Mucosa of descending colon (tissue), 3 donors: ENCODE measurements at regions not wholly inside any gene's neighbourhood (a gene's known extent, or its start where the extent isn't known, plus 50 kb on each side); places are given as distances from the start of the nearest gene placed in this dataset.

Source experiments
- ATAC-seq: fragments of 200-7000 bp; cut with Tn5 transposase; one replicate; pipeline ENCODE4 v1.9.1; 2020; ENCODE audit warnings: mild to moderate bottlenecking, moderate library complexity
- DNase-seq, 3 donors: peaks; one replicate each; pipeline ENCODE4 v3.0.0-alpha.2; 2020
- H3K36me3 ChIP-seq: fragments of 200-600 bp; one replicate; pipeline ENCODE4 v1.8.0; 2021; ENCODE audit warnings: low read depth, mild to moderate bottlenecking
- H3K4me1 ChIP-seq: fragments of 200-600 bp; one replicate; pipeline ENCODE4 v1.8.0; 2021; ENCODE audit warnings: low read depth, mild to moderate bottlenecking
- H3K4me3 ChIP-seq: fragments of 200-600 bp; one replicate; pipeline ENCODE4 v1.8.0; 2021; ENCODE audit warnings: mild to moderate bottlenecking
- H3K9me3 ChIP-seq: fragments of 200-600 bp; one replicate; pipeline ENCODE4 v1.8.0; 2021; ENCODE audit warnings: mild to moderate bottlenecking
- intact Hi-C, 2 donors: fragments of 100-400 bp; cut with DNase I in 1 of 2; cut with micrococcal nuclease in 1 of 2; formaldehyde crosslinking; loops; one replicate each; pipeline versions ENCODE4 v1.11.0 to v1.11.1; 2022; cut with DNase I, micrococcal nuclease
- TF ChIP-seq, protein P1 (sequence below): fragments of 200-600 bp; IDR thresholded peaks from one replicate; pipeline ENCODE4 v1.8.0; 2022; ENCODE audit warnings: antibody characterized with exemption, mild to moderate bottlenecking
- donor health status: DM: no; HTN: no; CAD: no; lungs with moderate emphysema.
- donor health status: DM: no; HTN: no; CAD: no.
- donor health status: DM: no; HTN: yes; CAD: no.

DNA sequence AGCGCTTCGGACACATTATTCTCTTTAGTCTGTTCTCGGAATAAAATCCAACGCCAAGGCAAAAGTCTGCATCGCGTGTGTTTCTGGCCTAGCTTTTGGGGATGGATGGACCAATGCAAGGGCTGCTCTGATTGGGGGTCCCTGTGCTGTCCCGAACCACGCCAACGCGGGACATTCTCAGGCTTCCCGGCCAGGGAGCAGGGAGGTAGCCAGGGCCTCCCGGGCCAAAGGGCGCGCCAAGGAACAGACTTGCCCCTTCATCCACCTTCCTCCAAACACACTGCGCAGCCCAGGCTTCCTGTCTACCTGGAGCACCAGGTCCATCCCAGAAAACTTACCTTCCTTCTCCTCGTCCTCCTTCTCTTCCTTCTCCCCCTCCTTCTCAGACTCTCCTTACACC is 113.0 kb upstream of the SELENOP start:
- TF ChIP-seq, protein P1, sequence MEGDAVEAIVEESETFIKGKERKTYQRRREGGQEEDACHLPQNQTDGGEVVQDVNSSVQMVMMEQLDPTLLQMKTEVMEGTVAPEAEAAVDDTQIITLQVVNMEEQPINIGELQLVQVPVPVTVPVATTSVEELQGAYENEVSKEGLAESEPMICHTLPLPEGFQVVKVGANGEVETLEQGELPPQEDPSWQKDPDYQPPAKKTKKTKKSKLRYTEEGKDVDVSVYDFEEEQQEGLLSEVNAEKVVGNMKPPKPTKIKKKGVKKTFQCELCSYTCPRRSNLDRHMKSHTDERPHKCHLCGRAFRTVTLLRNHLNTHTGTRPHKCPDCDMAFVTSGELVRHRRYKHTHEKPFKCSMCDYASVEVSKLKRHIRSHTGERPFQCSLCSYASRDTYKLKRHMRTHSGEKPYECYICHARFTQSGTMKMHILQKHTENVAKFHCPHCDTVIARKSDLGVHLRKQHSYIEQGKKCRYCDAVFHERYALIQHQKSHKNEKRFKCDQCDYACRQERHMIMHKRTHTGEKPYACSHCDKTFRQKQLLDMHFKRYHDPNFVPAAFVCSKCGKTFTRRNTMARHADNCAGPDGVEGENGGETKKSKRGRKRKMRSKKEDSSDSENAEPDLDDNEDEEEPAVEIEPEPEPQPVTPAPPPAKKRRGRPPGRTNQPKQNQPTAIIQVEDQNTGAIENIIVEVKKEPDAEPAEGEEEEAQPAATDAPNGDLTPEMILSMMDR = no peak
- Histone ChIP-seq H3K4me1 (no peaks in the 10 kb centered on the region), H3K4me3 (no peak overlapping the region), H3K9me3 (no peaks in the 10 kb centered on the region), H3K36me3 (no peaks in the 10 kb centered on the region)
- intact Hi-C loops = no loop called here
- no peak for DNase-seq
- ATAC-seq = no peak

DNA sequence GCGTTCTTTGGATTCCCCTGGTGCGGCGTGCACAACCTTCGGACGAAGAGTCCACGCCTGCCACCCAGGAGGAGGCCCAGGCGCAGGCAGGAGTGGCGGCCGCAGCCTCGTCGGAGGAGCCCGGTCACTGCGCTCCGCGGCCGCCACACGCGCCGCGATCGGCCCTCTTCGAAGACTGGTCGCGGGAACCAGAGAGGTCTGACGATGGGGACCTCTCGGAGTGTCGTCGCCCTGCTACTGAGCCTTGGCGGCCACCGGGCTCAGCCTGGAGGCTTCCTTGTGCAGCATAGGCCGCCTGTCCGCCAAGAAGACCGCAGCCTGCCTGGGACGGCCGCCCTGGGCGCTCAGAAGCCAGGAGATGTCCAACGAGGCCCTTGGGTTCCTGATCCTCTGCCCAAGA is 112.5 kb upstream of the SELENOP start:
- intact Hi-C loops = no loop called here
- Histone ChIP-seq H3K36me3 (no peaks in the 10 kb centered on the region), H3K4me1 (no peaks in the 10 kb centered on the region), H3K4me3 (no peak overlapping the region), H3K9me3 (no peaks in the 10 kb centered on the region)
- TF ChIP-seq, protein P1 = no peak
- ATAC-seq (no peak), DNase-seq (no peak)

DNA sequence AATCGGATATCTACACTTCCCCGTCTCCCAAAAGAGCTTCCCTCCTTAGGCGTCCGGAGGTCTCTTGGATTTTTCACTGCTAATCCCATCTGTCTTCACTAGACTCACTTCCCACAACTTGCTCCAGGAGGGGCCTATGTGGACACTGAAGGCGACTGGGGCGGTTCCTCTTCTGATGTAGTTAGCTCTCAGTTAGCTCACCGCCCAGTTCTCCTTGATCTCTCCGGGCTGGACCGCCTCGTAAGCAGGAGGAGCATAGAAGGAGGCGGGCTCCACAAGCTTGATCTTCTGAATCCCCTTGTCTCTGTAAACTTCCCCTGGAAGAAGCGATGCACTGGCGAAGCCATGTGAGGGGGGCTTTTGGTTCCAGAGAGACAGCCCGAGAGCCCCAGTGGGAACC is 112.0 kb upstream of the SELENOP start:
- Histone ChIP-seq H3K36me3 (no peaks in the 10 kb centered on the region), H3K9me3 (no peaks in the 10 kb centered on the region), H3K4me1 (no peaks in the 10 kb centered on the region), H3K4me3 (no peak overlapping the region)
- intact Hi-C loops = no loop called here
- ATAC-seq (no peak), DNase-seq (no peak)
- TF ChIP-seq, protein P1 = no peak

DNA sequence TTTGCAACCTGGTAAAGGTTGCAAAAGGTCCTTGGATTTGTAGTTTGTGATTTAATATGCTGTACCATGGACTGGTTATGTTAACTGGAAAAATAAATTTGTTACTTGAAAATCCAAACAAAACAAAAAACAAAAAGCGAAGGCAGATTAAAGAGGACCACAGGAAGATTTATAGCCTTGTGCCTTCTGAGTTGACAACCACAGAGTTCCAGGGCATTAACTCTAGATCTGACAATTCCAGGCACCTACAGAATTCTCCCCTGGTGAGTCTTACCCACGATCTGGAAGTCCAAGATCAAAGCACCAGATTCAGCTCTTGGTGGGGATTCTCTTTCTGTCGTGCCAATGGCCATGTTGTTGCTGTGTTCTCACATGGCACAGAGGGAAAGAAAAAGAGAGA is 107.9 kb upstream of the SELENOP start:
- intact Hi-C loops = no loop called here
- no peaks in the 10 kb centered on the region for H3K4me1 ChIP-seq
- H3K4me3 ChIP-seq = no peak overlapping the region
- no peaks in the 10 kb centered on the region for H3K36me3 ChIP-seq
- ATAC-seq (no peak), DNase-seq (no peak)
- TF ChIP-seq, protein P1 = no peak
- H3K9me3 ChIP-seq = no peaks in the 10 kb centered on the region

DNA sequence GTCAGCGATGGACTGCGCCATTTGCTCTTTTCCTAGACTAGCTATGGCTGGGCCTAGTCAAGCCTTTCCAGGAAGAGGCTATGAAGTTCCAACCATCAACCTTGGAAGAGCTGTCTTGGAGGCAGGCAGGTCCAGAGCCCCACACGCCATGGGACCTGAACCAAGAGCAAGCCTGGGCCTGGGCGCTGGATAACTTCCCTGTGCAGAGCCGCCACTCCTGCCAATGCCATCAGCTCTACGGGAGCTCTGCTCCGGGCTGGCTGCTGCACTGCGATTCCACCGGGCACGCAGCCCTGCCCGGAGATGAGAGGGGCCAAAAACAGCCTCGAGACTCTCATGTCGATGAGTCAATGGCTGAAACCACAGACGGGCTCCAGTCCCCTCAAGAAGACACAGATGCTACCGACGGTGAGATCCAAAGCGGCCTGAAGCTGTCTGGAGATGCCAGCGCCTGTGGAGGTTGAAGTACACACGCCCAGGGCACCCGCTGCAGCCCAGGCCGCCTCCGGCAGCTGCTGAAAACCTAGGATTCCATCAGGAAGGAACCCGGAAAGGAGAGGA is 103.7 kb upstream of the SELENOP start:
- Histone ChIP-seq H3K36me3 (no peaks in the 10 kb centered on the region), H3K9me3 (no peaks in the 10 kb centered on the region), H3K4me1 (no peaks in the 10 kb centered on the region), H3K4me3 (no peak overlapping the region)
- TF ChIP-seq, protein P1 = no peak
- intact Hi-C loops = no loop called here
- ATAC-seq (no peak), DNase-seq (no peak)
